ENCODE measurements at regions not wholly inside any gene's neighbourhood (a gene's known extent, or its start where the extent isn't known, plus 50 kb on each side); places are given as distances from the start of the nearest gene placed in this dataset.

GRCh38 chr1:221812088-221812752 lies 70.3 kb upstream of the DUSP10 start:
- DNase-seq: no peak
- intact Hi-C loops (cut with DNase I; ENCODE audit: low total_unique reads): no loop called here
- no peak for TF ChIP-seq POLR2AphosphoS5 (IDR thresholded peaks at IDR 0.05)
- no peak for TF ChIP-seq CTCF (IDR thresholded peaks at IDR 0.05 in 8 of 11, conservative IDR thresholded peaks at IDR 0.05 in 3 of 11)
- no peak for TF ChIP-seq POLR2A (IDR thresholded peaks at IDR 0.05)
- Histone ChIP-seq H3K9me3 (no peaks in the 10 kb centered on the region), H3K4me1 (peaks cover 5 to 23% (median 11%) of the 10 kb centered on the region in 6 donors), H3K4me3 (no peak overlapping the region), H3K27me3 (replicated peaks in 1 of 7) (no peaks in the 10 kb centered on the region), H3K27ac (no peak overlapping the region), H3K36me3 (no peaks in the 10 kb centered on the region)
- WGBS, 5 donors: 74 to 97% (median 96%) methylated on average over 2 of the region's 2 CpGs

- intact Hi-C loops (cut with DNase I; ENCODE audit: low total_unique reads): no loop called here
- Histone ChIP-seq H3K27ac (no peak overlapping the region), H3K27me3 (replicated peaks in 1 of 7) (no peaks in the 10 kb centered on the region), H3K36me3 (no peaks in the 10 kb centered on the region), H3K4me1 (peaks cover 5 to 31% (median 11%) of the 10 kb centered on the region in 6 donors), H3K9me3 (no peaks in the 10 kb centered on the region), H3K4me3 (no peak overlapping the region)
- WGBS, 5 donors: 65 to 80% (median 69%) methylated on average over 2 of the region's 2 CpGs
- no peak for DNase-seq
- TF ChIP-seq POLR2AphosphoS5 (IDR thresholded peaks at IDR 0.05): no peak
- no peak for TF ChIP-seq CTCF (IDR thresholded peaks at IDR 0.05 in 8 of 11, conservative IDR thresholded peaks at IDR 0.05 in 3 of 11)
- TF ChIP-seq POLR2A (IDR thresholded peaks at IDR 0.05): no peak
Measured at GRCh38 chr1:221810406-221810805, 68.5 kb upstream of the DUSP10 start.

- Histone ChIP-seq H3K27ac (peak overlapping the region in 6 of 8 donors; percentile 1 to 39 (median 14)), H3K9me3 (no peaks in the 10 kb centered on the region), H3K4me1 (peaks cover 5 to 31% (median 11%) of the 10 kb centered on the region in 6 donors), H3K4me3 (no peak overlapping the region), H3K27me3 (replicated peaks in 1 of 7) (no peaks in the 10 kb centered on the region), H3K36me3 (no peaks in the 10 kb centered on the region)
- TF ChIP-seq CTCF (IDR thresholded peaks at IDR 0.05 in 8 of 11, conservative IDR thresholded peaks at IDR 0.05 in 3 of 11): no peak
- 13 to 26% (median 16%) methylated on average over 12 of the region's 12 CpGs for WGBS, 5 donors
- intact Hi-C loops (cut with DNase I; ENCODE audit: low total_unique reads): no loop called here
- DNase-seq: no peak
Measured at GRCh38 chr1:221809091-221810029, 67.5 kb upstream of the DUSP10 start.

GRCh38 chr1:221806984-221807383 lies 65.1 kb upstream of the DUSP10 start:
- Histone ChIP-seq H3K36me3 (no peaks in the 10 kb centered on the region), H3K27ac (no peak overlapping the region), H3K4me3 (no peak overlapping the region), H3K4me1 (peaks cover 5 to 31% (median 11%) of the 10 kb centered on the region in 6 donors), H3K27me3 (replicated peaks in 1 of 7) (no peaks in the 10 kb centered on the region), H3K9me3 (no peaks in the 10 kb centered on the region)
- no peak for DNase-seq
- intact Hi-C loops (cut with DNase I; ENCODE audit: low total_unique reads): no loop called here
- TF ChIP-seq POLR2AphosphoS5 (IDR thresholded peaks at IDR 0.05): no peak
- TF ChIP-seq CTCF (IDR thresholded peaks at IDR 0.05 in 8 of 11, conservative IDR thresholded peaks at IDR 0.05 in 3 of 11): no peak
- TF ChIP-seq POLR2A (IDR thresholded peaks at IDR 0.05): no peak
